Liver (tissue), 8 donors: ENCODE measurements at regions not wholly inside any gene's neighbourhood (a gene's known extent, or its start where the extent isn't known, plus 50 kb on each side); places are given as distances from the start of the nearest gene placed in this dataset.

ENCODE experiments used
- DNase-seq: peaks from one replicate; pipeline ENCODE4 v3.0.0-alpha.2; 2017; ENCODE audit warnings: low spot score
- H3K27ac ChIP-seq, 2 donors: one replicate each; pipeline ENCODE4 v1.7.0; 2013; ENCODE audit warnings: inconsistent platforms in 2 of 2, low read length in 2 of 2, control low read depth in 1 of 2, low read depth in 1 of 2, mild to moderate bottlenecking in 1 of 2
- H3K27me3 ChIP-seq, 4 donors: one replicate each; pipeline versions ENCODE4 v1.6.1 to v1.7.0; 2013; ENCODE audit warnings: low read length in 3 of 4, inconsistent platforms in 1 of 4, mild to moderate bottlenecking in 1 of 4, moderate library complexity in 1 of 4; ENCODE audit not compliant: control insufficient read depth in 4 of 4, insufficient read depth in 4 of 4
- H3K36me3 ChIP-seq, 4 donors: one replicate each; pipeline versions ENCODE4 v1.6.1 to v1.7.0; 2013; ENCODE audit warnings: low read length in 3 of 4, mild to moderate bottlenecking in 3 of 4, low read depth in 1 of 4, moderate library complexity in 1 of 4; ENCODE audit not compliant: control insufficient read depth in 4 of 4, insufficient read depth in 3 of 4
- H3K4me1 ChIP-seq, 4 donors: one replicate each; pipeline versions ENCODE4 v1.6.1 to v1.7.0; 2013; ENCODE audit warnings: low read length in 3 of 4, mild to moderate bottlenecking in 3 of 4, moderate library complexity in 1 of 4; ENCODE audit not compliant: control insufficient read depth in 4 of 4, insufficient read depth in 4 of 4
- H3K4me3 ChIP-seq, 3 donors: one replicate each; pipeline versions ENCODE4 v1.6.1 to v1.7.0; 2013; ENCODE audit warnings: low read length in 3 of 3, control low read depth in 1 of 3, low read depth in 1 of 3, mild to moderate bottlenecking in 1 of 3
- H3K9ac ChIP-seq, 2 donors: one replicate each; pipeline ENCODE4 v1.7.0; 2013; ENCODE audit warnings: low read length in 2 of 2, mild to moderate bottlenecking in 2 of 2, moderate library complexity in 2 of 2, control low read depth in 1 of 2, low read depth in 1 of 2
- H3K9me3 ChIP-seq, 4 donors: one replicate each; pipeline versions ENCODE4 v1.6.1 to v1.7.0; 2013; ENCODE audit warnings: low read length in 3 of 4; ENCODE audit not compliant: control insufficient read depth in 4 of 4
- ATF3 ChIP-seq: IDR thresholded peaks from 2 replicates; pipeline ENCODE4 v1.6.1; 2016; ENCODE audit warnings: antibody characterized with exemption
- CTCF ChIP-seq: fragments of 150-350 bp; IDR thresholded peaks from 2 replicates; pipeline ENCODE4 v1.5.1; 2017; ENCODE audit warnings: improper control_type of control experiment, low read depth, low read length; ENCODE audit not compliant: missing input control
- EGR1 ChIP-seq, 2 donors: IDR thresholded peaks; 2 replicates each; pipeline ENCODE4 v1.6.1; 2016 to 2018; ENCODE audit warnings: antibody characterized with exemption in 2 of 2, low read depth in 2 of 2
- FOXA1 ChIP-seq: IDR thresholded peaks from 2 replicates; pipeline ENCODE4 v1.6.1; 2016; ENCODE audit warnings: antibody characterized with exemption
- FOXA2 ChIP-seq: IDR thresholded peaks from 2 replicates; pipeline ENCODE4 v1.6.1; 2016; ENCODE audit warnings: antibody characterized with exemption
- HNF4A ChIP-seq, 2 donors: conservative IDR thresholded peaks; 2 replicates each; pipeline ENCODE4 v1.6.1; 2016; ENCODE audit warnings: antibody characterized with exemption in 2 of 2, mild to moderate bottlenecking in 2 of 2
- HNF4G ChIP-seq: IDR thresholded peaks from 2 replicates; pipeline ENCODE4 v1.6.1; 2016; ENCODE audit warnings: antibody characterized with exemption
- JUND ChIP-seq, 2 donors: IDR thresholded peaks; 2 replicates each; pipeline ENCODE4 v1.6.1; 2016; ENCODE audit warnings: antibody characterized with exemption in 2 of 2
- MAX ChIP-seq: IDR thresholded peaks from 2 replicates; pipeline ENCODE4 v1.6.1; 2016; ENCODE audit warnings: antibody characterized with exemption
- NR2F2 ChIP-seq: IDR thresholded peaks from 2 replicates; pipeline ENCODE4 v1.6.1; 2016; ENCODE audit warnings: antibody characterized with exemption
- RAD21 ChIP-seq, 2 donors: IDR thresholded peaks; 2 replicates each; pipeline ENCODE4 v1.6.1; 2016; ENCODE audit warnings: antibody characterized with exemption in 2 of 2, mild to moderate bottlenecking in 2 of 2
- RXRA ChIP-seq, 2 donors: IDR thresholded peaks; 2 replicates each; pipeline ENCODE4 v1.6.1; 2017 to 2018; ENCODE audit warnings: antibody characterized with exemption in 2 of 2, mild to moderate bottlenecking in 1 of 2
- SP1 ChIP-seq: IDR thresholded peaks from 2 replicates; pipeline ENCODE4 v1.6.1; 2018; ENCODE audit warnings: antibody characterized with exemption, mild to moderate bottlenecking
- TAF1 ChIP-seq: conservative IDR thresholded peaks from 2 replicates; pipeline ENCODE4 v1.6.1; 2016; ENCODE audit warnings: antibody characterized with exemption, mild to moderate bottlenecking
- YY1 ChIP-seq: IDR thresholded peaks from 2 replicates; pipeline ENCODE4 v1.6.1; 2016; ENCODE audit warnings: antibody characterized with exemption, mild to moderate bottlenecking
- ZBTB33 ChIP-seq: IDR thresholded peaks from 2 replicates; pipeline ENCODE4 v1.6.1; 2016; ENCODE audit warnings: antibody characterized with exemption
- WGBS: extraction: QIAGEN DNeasy Blood & Tissue Kit; methylation state at CpG from one replicate; pipeline ENCODE4 v1.1.7; 2013; 5-methylcytosine and 5-hydroxymethylcytosine counted together
- donor health status: healthy.
- donor health status: healthy.
- donor health status: healthy.
- donor health status: healthy.
- donor health status: healthy.

GRCh38 chr19:13600091-13600490 is 93.8 kb upstream of the CACNA1A start:
- TF ChIP-seq MAX: no peak
- no peak overlapping the region for H3K27ac ChIP-seq
- 83% methylated on average over 9 of the region's 9 CpGs for WGBS
- H3K4me1 ChIP-seq: no peaks in the 10 kb centered on the region
- no peak overlapping the region for H3K9ac ChIP-seq
- no peaks in the 10 kb centered on the region for H3K36me3 ChIP-seq
- no peak overlapping the region for H3K4me3 ChIP-seq
- no peak for DNase-seq
- H3K9me3 ChIP-seq: no peaks in the 10 kb centered on the region
- H3K27me3 ChIP-seq: peaks cover 0 to 3% (median 0%) of the 10 kb centered on the region in 4 donors

- no peak for DNase-seq
- WGBS: 80% methylated on average over 22 of the region's 22 CpGs
- no peaks in the 10 kb centered on the region for H3K36me3 ChIP-seq
Measured at GRCh38 chr19:13599681-13600080, 93.4 kb upstream of the CACNA1A start.

GRCh38 chr19:13598098-13598497 is 91.8 kb upstream of the CACNA1A start:
- Histone ChIP-seq H3K9ac (no peak overlapping the region), H3K9me3 (no peaks in the 10 kb centered on the region), H3K27me3 (peaks cover 0 to 3% (median 0%) of the 10 kb centered on the region in 4 donors), H3K36me3 (no peaks in the 10 kb centered on the region), H3K4me1 (no peaks in the 10 kb centered on the region), H3K4me3 (no peak overlapping the region), H3K27ac (no peak overlapping the region)
- TF ChIP-seq EGR1 (IDR thresholded peaks at IDR 0.05; ENCODE audit: low read depth in 2 of 2) (no peak), YY1 (no peak), TAF1 (no peak), MAX (no peak), NR2F2 (no peak), HNF4G (no peak), FOXA1 (no peak), RXRA (IDR thresholded peaks at IDR 0.05) (no peak), JUND (IDR thresholded peaks at IDR 0.05) (no peak), CTCF (no peak), HNF4A (conservative IDR thresholded peaks at IDR 0.05) (no peak), SP1 (no peak)
- DNase-seq: no peak

More at GRCh38 chr19:13599681-13600080, 93.4 kb upstream of the CACNA1A start:
- Histone ChIP-seq H3K4me1 (no peaks in the 10 kb centered on the region), H3K4me3 (no peak overlapping the region), H3K27me3 (peaks cover 0 to 3% (median 0%) of the 10 kb centered on the region in 4 donors), H3K9me3 (no peaks in the 10 kb centered on the region), H3K9ac (no peak overlapping the region), H3K27ac (no peak overlapping the region)
- TF ChIP-seq FOXA1 (no peak), JUND (IDR thresholded peaks at IDR 0.05) (no peak), ATF3 (no peak), HNF4G (no peak), CTCF (no peak), RXRA (IDR thresholded peaks at IDR 0.05) (no peak), ZBTB33 (no peak), YY1 (no peak), FOXA2 (no peak), SP1 (no peak), RAD21 (IDR thresholded peaks at IDR 0.05) (no peak), HNF4A (conservative IDR thresholded peaks at IDR 0.05) (no peak), NR2F2 (no peak)
